ENCODE measurements at regions not wholly inside any gene's neighbourhood (a gene's known extent, or its start where the extent isn't known, plus 50 kb on each side); places are given as distances from the start of the nearest gene placed in this dataset.

DNA sequence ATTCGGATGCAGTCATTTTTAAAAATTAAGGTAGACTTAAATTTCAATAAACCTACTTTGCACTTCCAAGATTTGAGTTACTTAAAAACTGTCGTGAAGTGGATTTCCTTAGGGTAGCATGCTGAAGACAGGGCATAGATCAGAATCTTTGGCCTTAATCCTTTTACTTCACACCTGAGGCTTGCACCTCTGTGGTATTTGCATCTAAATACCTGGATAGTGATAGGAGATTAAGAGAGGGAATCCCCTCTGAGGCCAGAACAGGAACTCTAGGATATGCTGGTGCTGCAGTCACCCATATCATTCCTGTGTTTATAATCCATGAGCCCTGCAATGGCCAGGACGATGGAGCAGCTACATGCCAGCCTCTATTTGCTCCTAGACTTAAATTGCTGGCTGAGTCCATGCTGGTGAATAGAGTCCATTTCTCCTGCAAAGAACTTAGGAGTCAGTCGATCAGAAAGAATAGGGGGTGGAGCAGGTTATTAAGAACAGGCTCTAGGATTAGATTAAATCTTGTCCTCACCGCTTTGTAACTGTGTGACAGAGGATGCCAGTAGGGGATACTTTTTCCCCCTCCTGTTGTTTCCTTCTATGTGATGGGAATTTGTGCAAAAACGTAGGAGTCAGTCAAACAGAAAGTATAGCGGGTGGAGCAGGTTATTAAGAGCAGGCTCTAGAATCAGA is 333.6 kb downstream of the DUSP10 start:
- TF ChIP-seq CTCF (IDR thresholded peaks at IDR 0.05) (no peak), POLR2A (IDR thresholded peaks at IDR 0.05) (no peak)

Data from body of pancreas (tissue), 4 donors.